ENCODE measurements at regions not wholly inside any gene's neighbourhood (a gene's known extent, or its start where the extent isn't known, plus 50 kb on each side); places are given as distances from the start of the nearest gene placed in this dataset.
"Not testable (repeated sequence)": the region's sequence is repeated elsewhere in the genome, so short reads cannot be mapped to it uniquely, and the experiment has no call there.

GRCh38 chr12:69028941-69029729 is 96.2 kb upstream of the CPM start:
- no peak for DNase-seq (ENCODE audit: low read depth)

- no peak for DNase-seq (ENCODE audit: low read depth)
Observed at GRCh38 chr12:69030321-69030720, 97.3 kb upstream of the CPM start.

GRCh38 chr12:69036533-69036932 is 103.6 kb upstream of the CPM start:
- no peak for DNase-seq (ENCODE audit: low read depth)

- DNase-seq (ENCODE audit: low read depth) = no peak
Observed at GRCh38 chr12:69036999-69037398, 104.0 kb upstream of the CPM start.

- DNase-seq (ENCODE audit: low read depth) = no peak
Observed at GRCh38 chr12:69039911-69040310, 106.9 kb upstream of the CPM start.

- no peak for DNase-seq (ENCODE audit: low read depth)
Observed at GRCh38 chr12:69042557-69042956, 109.6 kb upstream of the CPM start.

- DNase-seq (ENCODE audit: low read depth) = no peak
Observed at GRCh38 chr12:69042970-69043369, 110.0 kb upstream of the CPM start.

GRCh38 chr12:69044887-69045286 is 111.9 kb upstream of the CPM start:
- no peak for DNase-seq (ENCODE audit: low read depth)

GRCh38 chr12:69045430-69045829 is 112.5 kb upstream of the CPM start:
- DNase-seq (ENCODE audit: low read depth) = no peak

GRCh38 chr12:69046363-69046762 is 113.4 kb upstream of the CPM start:
- DNase-seq (ENCODE audit: low read depth) = no peak

GRCh38 chr12:69046920-69047319 is 113.9 kb upstream of the CPM start:
- DNase-seq (ENCODE audit: low read depth) = no peak

- DNase-seq (ENCODE audit: low read depth) = no peak
Observed at GRCh38 chr12:69047990-69048389, 115.0 kb upstream of the CPM start.

GRCh38 chr12:69049855-69050254 is 116.9 kb upstream of the CPM start:
- DNase-seq (ENCODE audit: low read depth) = not testable (repeated sequence)

GRCh38 chr12:69052613-69053408 is 119.8 kb upstream of the CPM start:
- DNase-seq (ENCODE audit: low read depth) = peak; percentile 16

GRCh38 chr12:69054343-69055056 is 121.5 kb upstream of the CPM start:
- no peak for DNase-seq (ENCODE audit: low read depth)

GRCh38 chr12:69055280-69055679 is 122.3 kb upstream of the CPM start:
- no peak for DNase-seq (ENCODE audit: low read depth)

GRCh38 chr12:69055706-69056105 is 122.7 kb upstream of the CPM start:
- no peak for DNase-seq (ENCODE audit: low read depth)

- no peak for DNase-seq (ENCODE audit: low read depth)
Observed at GRCh38 chr12:69056743-69057515, 124.0 kb upstream of the CPM start.

- no peak for DNase-seq (ENCODE audit: low read depth)
Observed at GRCh38 chr12:69057742-69058141, 124.8 kb upstream of the CPM start.

GRCh38 chr12:69059465-69060457 is 126.8 kb upstream of the CPM start:
- no peak for DNase-seq (ENCODE audit: low read depth)

- DNase-seq (ENCODE audit: low read depth) = no peak
Observed at GRCh38 chr12:69061574-69061973, 128.6 kb upstream of the CPM start.
